SK-N-SH (cell line): ENCODE measurements at regions not wholly inside any gene's neighbourhood (a gene's known extent, or its start where the extent isn't known, plus 50 kb on each side); places are given as distances from the start of the nearest gene placed in this dataset.
"Not testable (repeated sequence)": the region's sequence is repeated elsewhere in the genome, so short reads cannot be mapped to it uniquely, and the experiment has no call there.

Source experiments
- EZH2phosphoT487 ChIP-seq: fragments of 200-600 bp; sonication (generic); IDR thresholded peaks from 2 replicates; pipeline ENCODE4 v1.6.1; 2017; ENCODE audit warnings: low read depth, mixed run types, mild to moderate bottlenecking, antibody characterized with exemption, moderate library complexity, borderline replicate concordance
- FOXM1 ChIP-seq: IDR thresholded peaks from 2 replicates; pipeline ENCODE4 v1.4.0; 2012; ENCODE audit warnings: low read depth, mild to moderate bottlenecking
- POLR2AphosphoS5 ChIP-seq: IDR thresholded peaks from 2 replicates; pipeline ENCODE4 v1.6.1; 2012; ENCODE audit warnings: low read depth, low read length
- SIN3A ChIP-seq: IDR thresholded peaks from 2 replicates; pipeline ENCODE4 v1.6.1; 2012; ENCODE audit warnings: low read depth, mild to moderate bottlenecking, low read length, moderate library complexity, borderline replicate concordance
- SMC3 ChIP-seq: IDR thresholded peaks from 2 replicates; pipeline ENCODE4 v1.6.1; 2012; ENCODE audit warnings: low read depth, low read length, improper control_type of control experiment
- TF ChIP-seq, protein P1 (sequence below): fragments of 200-600 bp; sonication (generic); IDR thresholded peaks from 2 replicates; pipeline ENCODE4 v1.6.1; 2017; ENCODE audit warnings: antibody characterized with exemption, mild to moderate bottlenecking, moderate library complexity

DNA sequence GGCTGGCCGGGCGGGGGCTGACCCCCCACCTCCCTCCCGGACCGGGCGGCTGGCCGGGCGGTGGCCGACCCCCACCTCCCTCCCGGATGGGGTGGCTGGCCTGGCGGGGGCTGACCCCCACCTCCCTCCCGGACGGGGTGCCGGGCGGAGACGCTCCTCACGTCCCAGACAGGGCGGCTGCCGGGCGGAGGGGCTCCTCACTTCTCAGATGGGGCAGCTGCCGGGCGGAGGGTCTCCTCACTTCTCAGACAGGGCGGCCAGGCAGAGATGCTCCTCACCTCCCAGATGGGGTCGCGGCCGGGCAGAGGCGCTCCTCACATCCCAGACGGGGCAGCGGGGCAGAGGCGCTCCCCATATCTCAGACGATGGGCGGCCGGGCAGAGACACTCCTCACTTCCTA is 965.8 kb upstream of the DEFB115 start:
- TF ChIP-seq FOXM1, SMC3, SIN3A, POLR2AphosphoS5, EZH2phosphoT487: not testable (repeated sequence)
- TF ChIP-seq, protein P1, sequence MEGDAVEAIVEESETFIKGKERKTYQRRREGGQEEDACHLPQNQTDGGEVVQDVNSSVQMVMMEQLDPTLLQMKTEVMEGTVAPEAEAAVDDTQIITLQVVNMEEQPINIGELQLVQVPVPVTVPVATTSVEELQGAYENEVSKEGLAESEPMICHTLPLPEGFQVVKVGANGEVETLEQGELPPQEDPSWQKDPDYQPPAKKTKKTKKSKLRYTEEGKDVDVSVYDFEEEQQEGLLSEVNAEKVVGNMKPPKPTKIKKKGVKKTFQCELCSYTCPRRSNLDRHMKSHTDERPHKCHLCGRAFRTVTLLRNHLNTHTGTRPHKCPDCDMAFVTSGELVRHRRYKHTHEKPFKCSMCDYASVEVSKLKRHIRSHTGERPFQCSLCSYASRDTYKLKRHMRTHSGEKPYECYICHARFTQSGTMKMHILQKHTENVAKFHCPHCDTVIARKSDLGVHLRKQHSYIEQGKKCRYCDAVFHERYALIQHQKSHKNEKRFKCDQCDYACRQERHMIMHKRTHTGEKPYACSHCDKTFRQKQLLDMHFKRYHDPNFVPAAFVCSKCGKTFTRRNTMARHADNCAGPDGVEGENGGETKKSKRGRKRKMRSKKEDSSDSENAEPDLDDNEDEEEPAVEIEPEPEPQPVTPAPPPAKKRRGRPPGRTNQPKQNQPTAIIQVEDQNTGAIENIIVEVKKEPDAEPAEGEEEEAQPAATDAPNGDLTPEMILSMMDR, result not testable (repeated sequence)
